Peyer's patch (tissue), 4 donors: ENCODE measurements at regions not wholly inside any gene's neighbourhood (a gene's known extent, or its start where the extent isn't known, plus 50 kb on each side); places are given as distances from the start of the nearest gene placed in this dataset.

Source experiments
- DNase-seq, 3 donors: peaks; one replicate each; pipeline ENCODE4 v3.0.0-alpha.2; 2017 to 2019
- H3K27ac ChIP-seq, 4 donors: fragments of 200-600 bp; sonication (generic); one replicate each; pipeline ENCODE4 v1.5.1; 2016 to 2019
- H3K27me3 ChIP-seq, 2 donors: fragments of 200-600 bp; sonication (generic); one replicate each; pipeline ENCODE4 v1.5.1; 2019
- H3K36me3 ChIP-seq, 3 donors: fragments of 200-600 bp; sonication (generic); one replicate each; pipeline ENCODE4 v1.5.1; 2016 to 2019
- H3K4me1 ChIP-seq, 4 donors: fragments of 200-600 bp; sonication (generic); one replicate each; pipeline ENCODE4 v1.5.1; 2016 to 2019
- H3K4me3 ChIP-seq, 4 donors: fragments of 200-600 bp; sonication (generic); 1 replicate in 3 of 4; 2 replicates in 1 of 4; pipeline ENCODE4 v1.5.1; 2016 to 2019; ENCODE audit warnings: mild to moderate bottlenecking in 1 of 4
- H3K9me3 ChIP-seq, 4 donors: fragments of 200-600 bp; sonication (generic); one replicate each; pipeline ENCODE4 v1.5.1; 2016 to 2019; ENCODE audit warnings: mild to moderate bottlenecking in 1 of 4
- POLR2A ChIP-seq, 2 donors: fragments of 450-650 bp; IDR thresholded peaks; one replicate each; pipeline ENCODE4 v1.5.1; 2017; ENCODE audit warnings: antibody characterized with exemption in 2 of 2, mild to moderate bottlenecking in 2 of 2, moderate library complexity in 2 of 2
- TF ChIP-seq, protein P1 (sequence below), 6 experiments: fragments of 450-650 bp in 4 of 6; fragments of 200-600 bp in 2 of 6; sonication (generic) in 1 of 6; IDR thresholded peaks; one replicate each; pipeline ENCODE4 v1.5.1; 2017 to 2019; ENCODE audit warnings: antibody characterized with exemption in 6 of 6, mild to moderate bottlenecking in 3 of 6, moderate library complexity in 1 of 6

GRCh38 chr4:24476282-24476681 is 108.1 kb downstream of the DHX15 start:
- DNase-seq: no peak
- no peak overlapping the region for H3K27ac ChIP-seq
- no peak overlapping the region for H3K4me3 ChIP-seq
- peaks cover 0 to 18% (median 15%) of the 10 kb centered on the region in 4 donors for H3K4me1 ChIP-seq
- no peaks in the 10 kb centered on the region for H3K36me3 ChIP-seq
- H3K27me3 ChIP-seq: no peaks in the 10 kb centered on the region
- H3K9me3 ChIP-seq: no peaks in the 10 kb centered on the region
- no peak for TF ChIP-seq POLR2A (IDR thresholded peaks at IDR 0.05)
- TF ChIP-seq, protein P1, sequence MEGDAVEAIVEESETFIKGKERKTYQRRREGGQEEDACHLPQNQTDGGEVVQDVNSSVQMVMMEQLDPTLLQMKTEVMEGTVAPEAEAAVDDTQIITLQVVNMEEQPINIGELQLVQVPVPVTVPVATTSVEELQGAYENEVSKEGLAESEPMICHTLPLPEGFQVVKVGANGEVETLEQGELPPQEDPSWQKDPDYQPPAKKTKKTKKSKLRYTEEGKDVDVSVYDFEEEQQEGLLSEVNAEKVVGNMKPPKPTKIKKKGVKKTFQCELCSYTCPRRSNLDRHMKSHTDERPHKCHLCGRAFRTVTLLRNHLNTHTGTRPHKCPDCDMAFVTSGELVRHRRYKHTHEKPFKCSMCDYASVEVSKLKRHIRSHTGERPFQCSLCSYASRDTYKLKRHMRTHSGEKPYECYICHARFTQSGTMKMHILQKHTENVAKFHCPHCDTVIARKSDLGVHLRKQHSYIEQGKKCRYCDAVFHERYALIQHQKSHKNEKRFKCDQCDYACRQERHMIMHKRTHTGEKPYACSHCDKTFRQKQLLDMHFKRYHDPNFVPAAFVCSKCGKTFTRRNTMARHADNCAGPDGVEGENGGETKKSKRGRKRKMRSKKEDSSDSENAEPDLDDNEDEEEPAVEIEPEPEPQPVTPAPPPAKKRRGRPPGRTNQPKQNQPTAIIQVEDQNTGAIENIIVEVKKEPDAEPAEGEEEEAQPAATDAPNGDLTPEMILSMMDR (IDR thresholded peaks at IDR 0.05): peak; percentile 22 to 47 (median 44)

- H3K4me3 ChIP-seq: no peak overlapping the region
- no peaks in the 10 kb centered on the region for H3K9me3 ChIP-seq
- no peaks in the 10 kb centered on the region for H3K36me3 ChIP-seq
- no peak for DNase-seq
- H3K27me3 ChIP-seq: no peaks in the 10 kb centered on the region
- H3K4me1 ChIP-seq: peaks cover 0 to 23% (median 19%) of the 10 kb centered on the region in 4 donors
- no peak overlapping the region for H3K27ac ChIP-seq
- TF ChIP-seq, protein P1 (IDR thresholded peaks at IDR 0.05): no peak
- no peak for TF ChIP-seq POLR2A (IDR thresholded peaks at IDR 0.05)
Measured at GRCh38 chr4:24475756-24476155, 108.6 kb downstream of the DHX15 start.

GRCh38 chr4:24473309-24473721 is 111.0 kb downstream of the DHX15 start:
- TF ChIP-seq, protein P1 (IDR thresholded peaks at IDR 0.05): no peak
- no peak for TF ChIP-seq POLR2A (IDR thresholded peaks at IDR 0.05)
- Histone ChIP-seq H3K27ac (peak overlapping the region in 2 of 4 donors; percentile 72 to 74), H3K36me3 (no peaks in the 10 kb centered on the region), H3K27me3 (peaks cover 0 to 5% of the 10 kb centered on the region in 2 donors), H3K4me1 (peaks cover 0 to 39% (median 24%) of the 10 kb centered on the region in 4 donors), H3K4me3 (peak overlapping the region; percentile 27 to 67 (median 58)), H3K9me3 (no peaks in the 10 kb centered on the region)
- DNase-seq: no peak

DNA sequence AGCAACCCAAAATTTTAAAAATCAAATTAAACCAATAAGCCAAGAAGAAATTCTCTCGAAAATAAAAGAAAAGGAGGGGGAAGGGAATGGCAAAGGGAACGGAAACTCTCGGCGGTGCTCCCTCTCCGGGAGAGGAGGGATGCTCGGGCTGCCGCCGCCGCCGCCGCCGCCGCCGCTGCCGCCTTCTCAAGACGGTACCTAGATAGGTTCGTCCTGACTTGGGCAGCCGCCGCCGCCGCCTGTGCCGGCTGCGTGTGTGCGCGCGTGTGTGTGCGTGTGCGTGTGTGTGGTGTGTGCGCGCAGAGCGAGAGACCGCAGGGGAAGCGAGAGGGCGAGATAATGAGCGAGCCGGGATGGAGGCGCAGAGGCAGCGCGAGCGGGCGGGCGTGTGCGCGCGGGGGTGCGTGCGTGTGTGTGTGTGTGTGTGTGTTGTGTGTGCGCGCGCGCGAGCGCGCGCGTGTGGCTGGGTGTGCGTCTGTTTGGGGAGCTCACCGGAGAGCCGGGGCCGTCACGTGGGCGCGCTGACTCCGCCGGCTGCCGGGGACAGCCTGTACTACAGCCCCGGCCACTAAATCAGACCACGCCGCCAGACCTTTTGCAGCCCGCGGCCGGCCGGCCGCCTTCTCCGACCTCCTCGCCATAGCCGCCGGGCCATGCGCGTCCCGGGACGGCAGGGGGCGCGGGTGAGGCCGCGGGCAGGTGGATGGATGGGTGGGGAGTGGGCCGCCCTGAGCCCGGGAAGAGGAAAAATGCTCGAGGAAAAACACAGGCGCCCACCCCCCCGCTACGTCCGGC is 111.6 kb downstream of the DHX15 start:
- peak; percentile 44 to 82 (median 76) for DNase-seq
- H3K27me3 ChIP-seq: peaks cover 0 to 5% of the 10 kb centered on the region in 2 donors
- H3K9me3 ChIP-seq: no peaks in the 10 kb centered on the region
- H3K36me3 ChIP-seq: no peaks in the 10 kb centered on the region
- peaks cover 0 to 39% (median 24%) of the 10 kb centered on the region in 4 donors for H3K4me1 ChIP-seq
- TF ChIP-seq, protein P1 (IDR thresholded peaks at IDR 0.05): peak in 5 of 6 experiments; percentile 13 to 56 (median 47)
- no peak for TF ChIP-seq POLR2A (IDR thresholded peaks at IDR 0.05)
- peak overlapping the region; percentile 27 to 67 (median 58) for H3K4me3 ChIP-seq
- H3K27ac ChIP-seq: peak overlapping the region in 2 of 4 donors; percentile 72 to 74

GRCh38 chr4:24472161-24472510 is 112.2 kb downstream of the DHX15 start:
- H3K4me3 ChIP-seq: peak overlapping the region; percentile 27 to 67 (median 58)
- no peaks in the 10 kb centered on the region for H3K9me3 ChIP-seq
- no peaks in the 10 kb centered on the region for H3K36me3 ChIP-seq
- peaks cover 0 to 5% of the 10 kb centered on the region in 2 donors for H3K27me3 ChIP-seq
- peaks cover 0 to 39% (median 24%) of the 10 kb centered on the region in 4 donors for H3K4me1 ChIP-seq
- H3K27ac ChIP-seq: peak overlapping the region in 2 of 4 donors; percentile 72 to 74
- TF ChIP-seq, protein P1 (IDR thresholded peaks at IDR 0.05): no peak
- no peak for TF ChIP-seq POLR2A (IDR thresholded peaks at IDR 0.05)
- DNase-seq: no peak
